ENCODE measurements at regions not wholly inside any gene's neighbourhood (a gene's known extent, or its start where the extent isn't known, plus 50 kb on each side); places are given as distances from the start of the nearest gene placed in this dataset.

- intact Hi-C loops (cut with DNase I; ENCODE audit: low total_unique reads): no loop called here
- no peaks in the 10 kb centered on the region for H3K27me3 ChIP-seq
- H3K9me3 ChIP-seq: no peaks in the 10 kb centered on the region
- TF ChIP-seq CTCF (IDR thresholded peaks at IDR 0.05): no peak
- no peak for TF ChIP-seq POLR2A (IDR thresholded peaks at IDR 0.05)
- no peak overlapping the region for H3K4me3 ChIP-seq
- H3K36me3 ChIP-seq: no peaks in the 10 kb centered on the region
- DNase-seq: no peak
- H3K4me1 ChIP-seq: peaks cover 11 to 20% of the 10 kb centered on the region in 2 donors
- no peak overlapping the region for H3K27ac ChIP-seq
These were observed 65.0 kb upstream of the GGTA1 start for GRCh38 chr9:121564504-121565260.

GRCh38 chr9:121566481-121567465 lies 67.1 kb upstream of the GGTA1 start:
- Histone ChIP-seq H3K9me3 (no peaks in the 10 kb centered on the region), H3K36me3 (no peaks in the 10 kb centered on the region), H3K4me1 (peaks cover 11 to 20% of the 10 kb centered on the region in 2 donors), H3K4me3 (peak overlapping the region; percentile 16 to 23), H3K27me3 (no peaks in the 10 kb centered on the region), H3K27ac (peak overlapping the region; percentile 84)
- TF ChIP-seq POLR2A (IDR thresholded peaks at IDR 0.05): no peak
- no peak for TF ChIP-seq CTCF (IDR thresholded peaks at IDR 0.05)
- peak; percentile 68 to 81 for DNase-seq
- intact Hi-C loops (cut with DNase I; ENCODE audit: low total_unique reads): no loop called here

- H3K36me3 ChIP-seq: no peaks in the 10 kb centered on the region
- peak; percentile 40 to 45 for DNase-seq
- H3K27ac ChIP-seq: peak overlapping the region; percentile 84
- no peaks in the 10 kb centered on the region for H3K9me3 ChIP-seq
- intact Hi-C loops (cut with DNase I; ENCODE audit: low total_unique reads): no loop called here
- TF ChIP-seq CTCF (IDR thresholded peaks at IDR 0.05) (peak in 1 of 4 experiments; percentile 16), POLR2A (IDR thresholded peaks at IDR 0.05) (no peak)
- H3K27me3 ChIP-seq: no peaks in the 10 kb centered on the region
- peaks cover 11 to 20% of the 10 kb centered on the region in 2 donors for H3K4me1 ChIP-seq
- peak overlapping the region; percentile 16 to 23 for H3K4me3 ChIP-seq
These were observed 68.1 kb upstream of the GGTA1 start for GRCh38 chr9:121567500-121568342.

GRCh38 chr9:121568343-121569265 lies 69.0 kb upstream of the GGTA1 start:
- no peaks in the 10 kb centered on the region for H3K36me3 ChIP-seq
- H3K27me3 ChIP-seq: no peaks in the 10 kb centered on the region
- TF ChIP-seq CTCF (IDR thresholded peaks at IDR 0.05): no peak
- TF ChIP-seq POLR2A (IDR thresholded peaks at IDR 0.05): no peak
- no peaks in the 10 kb centered on the region for H3K9me3 ChIP-seq
- DNase-seq: peak; percentile 53 to 57
- intact Hi-C loops (cut with DNase I; ENCODE audit: low total_unique reads): no loop called here
- peak overlapping the region; percentile 84 for H3K27ac ChIP-seq
- peak overlapping the region; percentile 16 to 23 for H3K4me3 ChIP-seq
- H3K4me1 ChIP-seq: peaks cover 11 to 20% of the 10 kb centered on the region in 2 donors

Data from uterus (tissue), 3 donors.